PC-3 (cell line): ENCODE measurements at regions not wholly inside any gene's neighbourhood (a gene's known extent, or its start where the extent isn't known, plus 50 kb on each side); places are given as distances from the start of the nearest gene placed in this dataset.
A peak's percentile ranks its signal among the peaks of the same experiment; 100 is the strongest.

Experiments
- ATAC-seq: fragments of 200-7000 bp; cut with Tn5 transposase; 2 replicates; pipeline ENCODE4 v1.9.1; 2020; ENCODE audit warnings: mild to moderate bottlenecking, moderate library complexity
- BruUV-seq: library from RNA; stranded (reverse); fragments of 400-500 nt; replicated peaks from 2 replicates; lab custom pipeline; 2021; lab: Mats Ljungman, UMichigan
- CTCF ChIA-PET: fragments of 300-600 bp; sonication (Branson Sonifier 250); formaldehyde crosslinking; loops from one replicate; lab custom pipeline; 2022; ENCODE audit warnings: antibody characterized with exemption; lab: Charles Lee
- POLR2A ChIA-PET: fragments of 300-600 bp; sonication (Branson Sonifier 250); formaldehyde crosslinking; loops from one replicate; lab custom pipeline; 2022; ENCODE audit warnings: antibody characterized with exemption; ENCODE audit not compliant: unreplicated experiment; lab: Charles Lee
- DNase-seq: peaks from one replicate; pipeline ENCODE4 v3.0.0-alpha.2; 2015
- H2AFZ ChIP-seq: fragments of 300-600 bp; sonication (generic); 2 replicates; pipeline ENCODE4 v1.6.0; 2016; ENCODE audit warnings: antibody characterized with exemption, low read length
- H3F3A ChIP-seq: fragments of 300-600 bp; sonication (generic); one replicate; pipeline ENCODE4 v1.6.0; 2017; ENCODE audit warnings: antibody characterized with exemption, low read length, control low read depth, mild to moderate bottlenecking; ENCODE audit not compliant: unreplicated experiment
- H3K27ac ChIP-seq: fragments of 300-600 bp; sonication (generic); 2 replicates; pipeline ENCODE4 v1.5.1; 2016; ENCODE audit warnings: mild to moderate bottlenecking, low read length
- H3K27me3 ChIP-seq: fragments of 300-600 bp; sonication (generic); 2 replicates; pipeline ENCODE4 v1.6.1; 2016; ENCODE audit warnings: low read length, mixed read lengths
- H3K36me3 ChIP-seq: fragments of 300-600 bp; sonication (generic); 2 replicates; pipeline ENCODE4 v1.6.1; 2016; ENCODE audit warnings: low read depth, mixed run types, low read length, mixed read lengths
- H3K4me1 ChIP-seq: fragments of 300-600 bp; sonication (generic); 2 replicates; pipeline ENCODE4 v1.5.1; 2016; ENCODE audit warnings: low read length; ENCODE audit not compliant: insufficient read depth
- H3K4me2 ChIP-seq: fragments of 300-600 bp; sonication (generic); 2 replicates; pipeline ENCODE4 v1.6.0; 2016; ENCODE audit warnings: low read length
- H3K4me3 ChIP-seq: fragments of 300-600 bp; sonication (generic); 2 replicates; pipeline ENCODE4 v1.5.1; 2016; ENCODE audit warnings: mild to moderate bottlenecking, low read length, mixed read lengths
- H3K79me2 ChIP-seq: fragments of 300-600 bp; sonication (generic); 2 replicates; pipeline ENCODE4 v1.6.1; 2017; ENCODE audit warnings: low read length, mixed read lengths
- H3K9ac ChIP-seq: fragments of 300-600 bp; sonication (generic); 2 replicates; pipeline ENCODE4 v1.6.0; 2016; ENCODE audit warnings: mild to moderate bottlenecking, low read length
- H3K9me2 ChIP-seq: fragments of 300-600 bp; sonication (generic); replicated peaks from 2 replicates; pipeline ENCODE4 v1.6.1; 2016; ENCODE audit warnings: mixed run types, low read length, mixed read lengths
- H3K9me3 ChIP-seq: fragments of 300-600 bp; sonication (generic); 2 replicates; pipeline ENCODE4 v1.6.1; 2016; ENCODE audit warnings: low read length, mixed read lengths
- H4K20me1 ChIP-seq: fragments of 300-600 bp; sonication (generic); 2 replicates; pipeline ENCODE4 v1.6.1; 2016; ENCODE audit warnings: low read length, mixed read lengths
- CTCF ChIP-seq: fragments of 300-600 bp; sonication (generic); conservative IDR thresholded peaks from 2 replicates; pipeline ENCODE4 v1.5.1; 2017; ENCODE audit warnings: antibody characterized with exemption, low read depth, mild to moderate bottlenecking, low read length
- EZH2 ChIP-seq: fragments of 300-600 bp; sonication (generic); IDR thresholded peaks from one replicate; pipeline ENCODE4 v1.6.1; 2017; ENCODE audit warnings: antibody characterized with exemption, mild to moderate bottlenecking, low read length; ENCODE audit not compliant: unreplicated experiment
- EZH2phosphoT487 ChIP-seq: fragments of 300-600 bp; sonication (generic); IDR thresholded peaks from 2 replicates; pipeline ENCODE4 v1.6.1; 2018; ENCODE audit warnings: mild to moderate bottlenecking, antibody characterized with exemption, low read length, borderline replicate concordance
- intact Hi-C: fragments of 100-400 bp; cut with micrococcal nuclease; formaldehyde crosslinking; loops from 2 replicates; pipeline ENCODE4 v1.9.0; 2023

DNA sequence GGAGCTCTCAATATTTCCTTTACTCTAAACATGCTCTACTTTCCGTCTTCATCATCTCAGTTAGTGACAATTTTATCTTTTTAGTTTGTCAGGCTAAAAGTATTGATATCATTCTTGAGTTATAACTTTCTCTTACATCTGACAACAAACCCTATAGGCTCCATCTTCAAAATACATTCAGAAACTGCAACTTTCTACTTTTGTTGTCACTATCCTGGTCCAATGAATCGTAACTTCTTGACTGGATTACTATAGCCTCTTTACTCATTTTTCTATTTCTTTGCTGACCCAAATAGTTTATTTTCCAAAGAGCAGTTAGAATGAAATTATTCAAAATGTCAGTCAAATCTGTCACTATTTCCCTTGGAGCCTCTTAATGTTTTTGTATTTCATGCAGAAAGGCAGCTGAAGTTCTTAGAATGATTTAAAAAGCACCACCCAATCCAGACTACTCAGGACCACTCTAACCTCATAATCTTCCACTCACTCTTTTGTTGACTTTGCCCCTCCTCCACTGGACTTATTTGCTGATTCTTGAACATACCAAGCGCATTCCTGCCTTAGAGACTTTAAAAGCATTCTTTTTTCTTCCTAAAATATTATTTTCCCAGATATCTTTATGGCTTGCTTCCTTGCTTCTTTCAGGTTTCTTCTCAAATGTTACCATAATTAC is 119.9 kb upstream of the CBLB start:
- no peak overlapping the region for H2AFZ ChIP-seq
- POLR2A ChIA-PET = no interaction called here
- TF ChIP-seq EZH2phosphoT487 (no peak), EZH2 (no peak), CTCF (no peak)

GRCh38 chr3:105996781-105997180 is 128.0 kb upstream of the CBLB start:
- intact Hi-C loops = no loop called here
- Histone ChIP-seq H3K36me3 (no peaks in the 10 kb centered on the region), H3F3A (no peaks in the 10 kb centered on the region), H3K4me1 (peaks cover 19% of the 10 kb centered on the region), H3K27me3 (no peaks in the 10 kb centered on the region), H4K20me1 (no peaks in the 10 kb centered on the region), H3K27ac (peak overlapping the region; percentile 83), H3K79me2 (no peaks in the 10 kb centered on the region), H3K9me2 (no peaks in the 10 kb centered on the region), H3K9me3 (no peaks in the 10 kb centered on the region), H3K4me2 (no peak overlapping the region; the same call in 1 of the 2 replicates), H3K4me3 (no peak overlapping the region), H2AFZ (no peak overlapping the region), H3K9ac (no peak overlapping the region)
- TF ChIP-seq EZH2phosphoT487 (no peak), EZH2 (no peak), CTCF (no peak)
- ChIA-PET CTCF (no interaction called here), POLR2A (no interaction called here)
- DNase-seq (no peak), ATAC-seq (no peak)
- BruUV-seq = no TSS peak

More for the DNA sequence above, 119.9 kb upstream of the CBLB start:
- ATAC-seq (no peak), DNase-seq (no peak)
- no peaks in the 10 kb centered on the region for H3K79me2 ChIP-seq
- no peaks in the 10 kb centered on the region for H4K20me1 ChIP-seq
- no peak overlapping the region for H3K4me2 ChIP-seq
- H3K9me3 ChIP-seq = peaks cover 4% of the 10 kb centered on the region; the same call in 1 of the 2 replicates
- H3K36me3 ChIP-seq = no peaks in the 10 kb centered on the region
- H3K27ac ChIP-seq = no peak overlapping the region
- H3K4me1 ChIP-seq = no peaks in the 10 kb centered on the region
- intact Hi-C loops = no loop called here
- H3F3A ChIP-seq = no peaks in the 10 kb centered on the region
- H3K9ac ChIP-seq = no peak overlapping the region
- H3K4me3 ChIP-seq = no peak overlapping the region
- H3K9me2 ChIP-seq = no peaks in the 10 kb centered on the region
- CTCF ChIA-PET = no interaction called here
- H3K27me3 ChIP-seq = no peaks in the 10 kb centered on the region
- no TSS peak for BruUV-seq

- Histone ChIP-seq H3K27me3 (no peaks in the 10 kb centered on the region), H3K79me2 (no peaks in the 10 kb centered on the region), H2AFZ (no peak overlapping the region), H3K4me3 (no peak overlapping the region), H3K27ac (peak overlapping the region; percentile 83), H3F3A (no peaks in the 10 kb centered on the region), H3K9me2 (no peaks in the 10 kb centered on the region), H3K4me2 (peak overlapping the region; percentile 9; the same call in 1 of the 2 replicates), H3K36me3 (no peaks in the 10 kb centered on the region), H4K20me1 (no peaks in the 10 kb centered on the region), H3K4me1 (peaks cover 19% of the 10 kb centered on the region), H3K9ac (peak overlapping the region; percentile 18), H3K9me3 (no peaks in the 10 kb centered on the region)
- CTCF ChIA-PET = no interaction called here
- POLR2A ChIA-PET = no interaction called here
- ATAC-seq (no peak), DNase-seq (no peak)
- BruUV-seq = no TSS peak
- intact Hi-C loops = no loop called here
- no peak for TF ChIP-seq CTCF
- TF ChIP-seq EZH2phosphoT487 = no peak
- TF ChIP-seq EZH2 = no peak
Observed at GRCh38 chr3:105997466-105997799, 128.6 kb upstream of the CBLB start.
